T47D (cell line): ENCODE measurements at regions not wholly inside any gene's neighbourhood (a gene's known extent, or its start where the extent isn't known, plus 50 kb on each side); places are given as distances from the start of the nearest gene placed in this dataset.

ENCODE experiments used
- DNase-seq, 2 experiments: peaks; one replicate each; pipeline versions ENCODE4 v3.0.0 to v3.0.0-alpha.2; 2011 to 2012; ENCODE audit warnings: low read depth in 1 of 2, low spot score in 1 of 2
- JUND ChIP-seq: IDR thresholded peaks from 2 replicates; pipeline ENCODE4 v1.6.1; 2012; ENCODE audit warnings: low read depth
- in situ Hi-C: cut with HindIII; loops from 2 replicates; pipeline ENCODE4 v1.10.0; 2016; ENCODE audit warnings: low sequenced_read_pairs, low pct_unique_long_range_greater_than_20kb

DNA sequence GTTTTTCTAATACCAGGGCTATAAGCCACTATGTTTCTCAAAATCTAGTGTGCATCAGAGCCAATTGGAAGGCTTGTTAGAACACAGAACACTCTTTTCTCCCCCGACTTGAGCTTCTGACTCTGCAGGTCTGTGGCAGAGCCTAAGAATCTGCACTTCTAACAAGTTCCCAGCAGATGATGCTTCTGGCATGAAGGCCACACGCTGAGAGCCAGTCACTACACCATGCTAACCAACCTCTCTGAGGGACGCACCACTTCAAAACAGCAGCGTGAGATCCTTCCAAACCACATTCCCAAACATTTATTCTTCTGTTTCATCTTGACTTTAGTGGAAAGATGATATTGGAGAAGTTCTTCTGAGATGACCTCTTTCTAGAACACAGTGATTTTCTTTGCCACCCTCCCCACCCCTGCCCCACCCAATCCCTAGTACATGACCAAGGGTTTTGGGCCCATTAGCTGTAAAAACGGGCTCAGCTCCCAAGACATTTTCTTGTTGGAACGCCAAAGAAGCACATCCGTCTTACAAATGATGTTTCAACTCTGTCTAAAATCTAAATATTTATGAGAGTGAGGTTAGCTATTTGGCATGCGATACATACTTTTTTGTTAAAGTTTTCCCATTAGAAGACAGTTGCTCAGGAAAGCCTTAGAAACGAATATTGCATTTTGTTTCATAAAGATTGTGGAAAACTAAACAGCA is 391.9 kb downstream of the TMEM182 start:
- no peak for TF ChIP-seq JUND
- no peak for DNase-seq
- in situ Hi-C loops, result no loop called here

DNA sequence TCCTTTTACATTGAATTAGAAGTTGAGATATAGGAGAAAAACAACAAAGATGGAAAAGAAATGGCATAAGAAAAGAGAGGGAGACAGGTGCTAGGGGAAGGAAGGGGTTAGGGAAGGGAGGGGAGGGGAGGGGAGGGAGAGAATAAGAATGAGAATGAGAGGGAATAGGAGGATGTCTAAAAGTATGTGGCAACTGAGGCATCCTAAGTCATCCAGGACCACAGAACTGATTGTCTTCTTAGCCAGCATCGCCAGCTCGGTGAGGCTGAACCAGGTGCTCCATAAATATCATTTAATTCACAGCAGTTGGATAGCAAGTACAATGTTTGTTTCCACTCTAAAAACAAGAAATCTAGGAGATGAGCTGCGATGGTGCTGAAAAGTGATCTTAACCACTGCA is 393.5 kb downstream of the TMEM182 start:
- DNase-seq, result no peak
- in situ Hi-C loops, result no loop called here
- TF ChIP-seq JUND, result no peak

DNA sequence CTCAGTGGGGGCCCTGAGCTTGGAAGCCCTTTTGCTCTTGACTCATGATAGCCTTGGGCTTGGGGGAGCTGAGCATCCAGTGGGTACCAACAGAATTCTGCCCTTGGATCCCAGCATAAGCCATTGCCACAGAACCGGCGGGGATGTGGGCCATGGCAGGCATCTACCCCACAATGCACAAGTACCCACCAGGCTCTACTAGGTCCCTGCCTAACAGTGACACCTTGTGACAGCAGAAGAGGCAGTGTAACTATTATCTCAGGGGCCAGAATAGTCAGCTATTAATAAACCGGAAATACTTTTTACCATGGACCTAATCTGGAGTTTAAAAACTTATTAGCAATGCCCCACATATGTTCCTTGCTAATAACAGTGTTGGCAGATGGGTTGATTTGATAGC is 397.2 kb downstream of the TMEM182 start:
- DNase-seq, result no peak
- no peak for TF ChIP-seq JUND
- in situ Hi-C loops, result no loop called here

DNA sequence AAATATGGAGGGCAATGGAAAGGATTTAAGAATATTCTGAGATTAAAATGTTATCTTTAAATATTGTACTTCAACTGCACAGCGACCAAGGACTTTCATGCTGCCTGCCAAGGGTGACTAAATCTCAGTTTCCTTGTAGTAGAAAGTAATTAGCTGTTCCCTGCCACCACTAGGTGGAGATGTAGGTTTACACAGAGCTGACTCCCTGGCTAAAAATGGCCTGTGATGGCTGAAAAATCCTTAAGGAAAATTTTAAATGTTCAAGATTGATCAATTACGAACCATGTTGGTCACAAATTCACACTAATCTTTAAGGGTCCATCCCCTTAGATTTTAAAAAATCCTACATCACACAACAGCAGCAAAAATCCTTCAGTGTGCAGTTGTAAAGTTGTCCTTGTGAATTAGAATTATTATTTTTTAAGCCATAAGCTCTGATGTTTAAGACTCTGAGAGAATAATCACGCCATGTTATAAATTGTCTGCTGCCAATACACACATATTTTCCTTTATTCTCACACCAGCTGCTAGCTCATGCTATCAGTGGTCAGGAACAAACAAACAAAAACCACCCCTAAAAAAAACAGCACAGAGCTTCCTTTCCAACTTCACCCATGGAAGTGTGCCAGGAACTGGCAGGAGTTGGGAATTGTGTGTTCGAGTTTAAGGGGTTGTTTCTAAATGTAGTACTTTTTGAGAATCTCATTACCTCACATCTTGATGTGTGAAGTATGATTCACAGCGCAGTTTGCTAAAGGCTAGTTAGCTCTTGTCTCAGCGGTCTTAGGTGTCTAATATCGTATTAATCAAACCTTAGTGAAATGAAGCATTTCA is 399.8 kb downstream of the TMEM182 start:
- DNase-seq, result peak; percentile 45 to 63
- in situ Hi-C loops, result no loop called here
- TF ChIP-seq JUND, result no peak

DNA sequence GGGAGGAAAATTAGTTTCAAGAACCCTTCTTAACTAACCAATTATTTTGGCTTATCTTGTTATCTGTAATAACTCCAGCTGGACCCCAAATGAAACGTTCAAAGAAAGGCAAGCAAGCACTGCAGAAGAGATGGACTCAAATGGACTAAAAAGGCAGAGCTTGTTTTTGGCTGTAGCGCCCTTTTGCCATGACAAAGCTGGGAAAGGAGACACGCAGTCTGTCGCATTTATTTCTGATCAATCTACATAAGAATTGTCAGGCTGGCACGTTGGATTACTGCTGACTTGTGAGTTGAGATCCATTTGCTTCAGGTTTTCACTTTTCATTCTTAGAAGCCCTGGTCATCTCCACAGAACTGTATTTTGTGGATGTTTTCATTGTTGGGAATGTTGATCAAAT is 402.9 kb downstream of the TMEM182 start:
- in situ Hi-C loops, result no loop called here
- TF ChIP-seq JUND, result no peak
- no peak for DNase-seq

DNA sequence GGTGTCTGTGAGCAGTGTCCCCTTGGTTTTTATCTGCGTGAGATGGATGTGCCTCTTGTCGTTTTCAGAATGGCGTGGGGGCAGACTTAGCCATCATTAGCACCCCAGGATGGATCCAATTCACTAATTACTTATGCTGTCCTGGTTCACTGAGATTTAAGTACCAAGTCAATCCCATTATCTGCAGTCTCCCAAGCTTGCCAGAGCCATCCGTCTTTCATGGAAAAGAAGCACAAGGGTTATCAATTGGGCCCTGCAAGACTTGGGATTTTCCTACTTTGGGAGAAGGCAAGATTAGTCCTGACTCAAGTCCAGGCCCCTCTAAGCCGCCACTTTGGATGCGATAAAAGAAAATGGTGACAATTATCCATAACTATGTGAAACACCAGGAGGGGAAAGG is 404.0 kb downstream of the TMEM182 start:
- DNase-seq, result no peak
- in situ Hi-C loops, result no loop called here
- TF ChIP-seq JUND, result no peak

DNA sequence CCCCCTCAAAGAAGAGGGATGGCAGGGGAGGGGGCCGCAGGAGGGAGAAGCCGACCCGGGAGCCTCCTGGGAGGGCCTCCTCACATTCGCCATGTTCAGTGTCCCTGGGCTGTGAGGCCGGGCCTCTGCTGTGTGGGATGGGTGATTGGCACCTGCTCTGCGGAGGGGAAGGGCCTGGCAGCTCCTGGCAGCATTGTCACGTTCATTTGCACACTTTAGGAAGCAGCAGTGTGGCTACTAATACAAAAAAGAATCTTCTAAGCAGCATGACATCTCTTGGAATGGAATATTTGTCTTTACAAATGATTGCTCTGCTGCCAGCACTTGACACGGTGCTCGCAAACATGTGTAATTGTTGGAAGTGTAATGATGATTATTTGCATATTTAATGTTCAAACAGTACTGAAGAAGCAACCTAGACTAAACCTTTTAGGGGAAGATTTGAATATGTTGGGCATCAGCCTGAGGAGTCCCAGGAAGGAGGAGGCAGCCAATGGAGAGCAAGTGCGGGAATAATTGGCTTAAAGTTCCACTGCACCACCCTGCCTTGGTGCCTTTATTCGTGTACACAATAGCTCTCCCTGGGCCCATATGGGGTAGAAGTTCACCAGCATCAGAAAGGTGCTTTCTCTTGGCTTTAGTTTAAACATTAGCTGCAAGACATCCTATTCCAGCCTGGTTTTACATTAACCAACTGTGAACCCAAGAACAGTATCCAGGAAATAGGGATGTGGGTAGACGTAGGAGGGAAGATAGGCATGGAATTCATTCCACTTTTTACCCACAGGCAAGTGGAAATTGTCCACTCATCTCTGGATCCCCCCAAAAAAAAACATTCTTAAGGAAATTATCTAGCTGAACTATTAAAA is 404.9 kb downstream of the TMEM182 start:
- DNase-seq, result no peak
- in situ Hi-C loops, result no loop called here
- TF ChIP-seq JUND, result no peak

DNA sequence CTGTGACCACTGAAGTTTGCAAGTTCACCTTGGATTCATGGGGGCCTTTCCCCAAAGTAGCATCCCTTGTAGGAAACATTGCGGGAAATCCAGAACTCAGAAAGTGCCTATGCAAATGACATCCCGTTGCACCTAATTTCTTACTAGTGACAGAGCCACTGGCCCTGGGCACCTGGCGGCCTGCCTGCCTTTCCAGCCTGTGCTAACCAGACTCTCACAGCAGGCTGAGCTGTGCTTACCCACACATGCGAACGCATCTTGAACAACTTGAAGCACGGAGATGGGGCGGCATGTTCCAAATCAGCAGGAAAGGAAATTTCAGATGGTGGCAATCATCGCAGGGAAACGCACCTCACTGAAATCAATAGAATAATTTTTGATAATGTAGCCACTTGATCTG is 405.8 kb downstream of the TMEM182 start:
- in situ Hi-C loops, result no loop called here
- DNase-seq, result no peak
- TF ChIP-seq JUND, result no peak

DNA sequence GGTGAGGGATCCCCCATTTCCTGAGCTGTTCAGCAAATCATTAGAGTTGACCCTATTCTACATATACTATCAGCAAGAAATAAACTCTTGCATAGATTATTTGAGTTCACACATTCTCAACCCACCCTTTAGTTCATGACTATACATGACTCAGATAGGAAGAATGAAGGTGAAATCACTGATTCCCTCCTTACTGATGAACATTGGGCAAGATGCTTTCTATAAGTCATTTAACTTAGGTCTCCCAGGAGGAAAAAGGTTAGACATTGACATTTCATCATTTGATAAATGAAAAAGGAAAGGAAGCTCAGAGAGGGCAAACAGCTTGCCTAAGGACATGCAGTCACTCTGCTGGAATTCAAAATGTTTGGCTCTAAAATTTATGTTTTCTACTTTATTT is 408.0 kb downstream of the TMEM182 start:
- in situ Hi-C loops, result no loop called here
- no peak for DNase-seq
- no peak for TF ChIP-seq JUND

DNA sequence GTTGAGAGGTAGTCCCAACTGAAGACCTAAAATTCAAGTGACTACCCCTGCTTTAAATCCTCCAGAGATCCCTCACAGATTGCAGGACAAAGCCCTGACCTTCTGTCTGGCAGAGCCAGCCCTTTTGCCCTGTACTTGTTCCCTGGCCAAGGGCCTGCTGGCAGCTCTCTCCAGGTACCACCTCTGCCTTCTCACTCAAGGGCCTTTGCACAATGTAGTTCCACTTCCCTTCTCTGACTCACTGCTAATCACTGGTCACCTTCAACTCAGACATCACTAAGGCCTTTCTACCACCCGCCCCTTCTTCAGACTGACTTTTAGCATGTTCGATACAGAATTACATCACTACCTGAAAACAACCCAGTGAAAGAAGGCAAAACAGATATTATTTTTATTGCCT is 411.0 kb downstream of the TMEM182 start:
- no peak for DNase-seq
- in situ Hi-C loops, result no loop called here

DNA sequence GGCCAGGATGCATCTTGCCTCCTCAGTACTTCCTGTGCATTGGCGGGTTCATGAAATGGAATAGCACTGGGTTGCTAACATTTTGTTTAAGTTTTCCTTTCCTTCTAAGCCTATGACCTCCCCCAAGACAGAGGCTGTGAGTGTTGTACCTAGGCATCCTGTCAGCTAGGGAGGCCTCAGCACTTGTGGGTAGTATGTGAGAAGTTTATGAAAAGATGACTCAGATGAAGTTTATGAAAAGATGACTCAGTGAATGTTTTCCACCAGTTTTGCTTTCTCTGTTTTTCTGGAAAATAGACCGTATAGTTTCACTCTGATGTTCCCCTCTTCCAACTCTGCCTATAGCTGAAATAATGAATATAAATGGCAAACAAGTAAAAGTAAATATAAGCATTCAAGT is 412.9 kb downstream of the TMEM182 start:
- in situ Hi-C loops, result no loop called here
- DNase-seq, result no peak
- TF ChIP-seq JUND, result no peak

More for the DNA sequence above, 411.0 kb downstream of the TMEM182 start:
- TF ChIP-seq JUND, result no peak

DNA sequence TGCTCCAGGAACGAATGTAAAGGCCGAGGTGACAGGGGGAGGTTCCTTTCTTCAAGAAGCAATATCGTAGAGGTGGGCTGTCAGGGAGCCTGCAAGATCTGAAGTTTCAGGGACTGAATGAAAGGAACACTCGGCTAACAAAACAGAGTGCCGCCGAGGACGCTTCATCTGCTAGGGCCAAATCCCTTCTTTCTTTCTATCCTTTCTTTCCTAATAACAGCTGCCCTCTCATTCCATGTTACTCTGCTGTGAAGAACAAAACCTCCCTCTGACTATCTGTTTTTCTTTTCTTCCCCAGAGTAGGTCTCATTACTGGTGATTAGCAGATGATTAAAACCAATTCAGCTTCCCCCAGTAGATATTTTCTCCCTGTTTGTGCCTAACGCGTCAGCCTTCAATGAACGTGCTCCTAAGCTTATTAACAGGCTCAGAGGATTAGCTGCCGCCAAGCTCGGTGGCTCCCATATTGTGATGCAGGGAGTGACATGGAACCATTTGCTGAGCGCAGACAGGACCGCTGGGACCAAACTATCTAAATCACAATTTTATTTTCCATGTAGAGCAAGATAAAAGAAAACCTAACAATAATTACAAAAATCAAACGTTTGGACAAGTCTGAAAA is 414.6 kb downstream of the TMEM182 start:
- TF ChIP-seq JUND, result no peak
- no peak for DNase-seq
- in situ Hi-C loops, result no loop called here
